B cell (primary cell): ENCODE measurements at regions not wholly inside any gene's neighbourhood (a gene's known extent, or its start where the extent isn't known, plus 50 kb on each side); places are given as distances from the start of the nearest gene placed in this dataset.

Experiments used
- EZH2 ChIP-seq: IDR thresholded peaks from 2 replicates; pipeline ENCODE4 v1.6.1; 2012; ENCODE audit warnings: borderline replicate concordance, low read depth, mild to moderate bottlenecking, moderate library complexity, low read length; ENCODE audit not compliant: insufficient read depth, poor library complexity, severe bottlenecking
- TF ChIP-seq, protein P1 (sequence below): fragments of 200-600 bp; IDR thresholded peaks from one replicate; pipeline ENCODE4 v1.8.0; 2022; ENCODE audit warnings: antibody characterized with exemption, mild to moderate bottlenecking

DNA sequence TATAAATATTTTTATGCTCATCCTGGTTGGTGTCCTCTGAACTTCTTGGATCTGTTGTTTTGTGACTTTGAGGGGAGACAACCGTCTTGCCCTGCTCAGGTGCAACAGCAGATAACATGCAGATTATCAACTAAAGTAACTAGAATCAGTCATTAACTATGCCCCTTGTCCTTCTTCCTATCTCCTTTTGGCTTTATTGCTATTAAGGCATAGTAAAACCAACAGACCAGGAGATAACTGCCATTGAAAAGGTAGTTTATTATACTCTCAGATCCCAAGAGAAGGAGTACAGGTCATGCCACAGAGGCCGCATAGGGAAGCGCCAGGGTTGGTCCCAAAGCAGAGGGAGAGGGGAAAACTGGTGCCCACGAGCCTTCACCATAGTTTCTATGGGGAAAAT, 418.2 kb downstream of the GJA1 start:
- TF ChIP-seq, protein P1, sequence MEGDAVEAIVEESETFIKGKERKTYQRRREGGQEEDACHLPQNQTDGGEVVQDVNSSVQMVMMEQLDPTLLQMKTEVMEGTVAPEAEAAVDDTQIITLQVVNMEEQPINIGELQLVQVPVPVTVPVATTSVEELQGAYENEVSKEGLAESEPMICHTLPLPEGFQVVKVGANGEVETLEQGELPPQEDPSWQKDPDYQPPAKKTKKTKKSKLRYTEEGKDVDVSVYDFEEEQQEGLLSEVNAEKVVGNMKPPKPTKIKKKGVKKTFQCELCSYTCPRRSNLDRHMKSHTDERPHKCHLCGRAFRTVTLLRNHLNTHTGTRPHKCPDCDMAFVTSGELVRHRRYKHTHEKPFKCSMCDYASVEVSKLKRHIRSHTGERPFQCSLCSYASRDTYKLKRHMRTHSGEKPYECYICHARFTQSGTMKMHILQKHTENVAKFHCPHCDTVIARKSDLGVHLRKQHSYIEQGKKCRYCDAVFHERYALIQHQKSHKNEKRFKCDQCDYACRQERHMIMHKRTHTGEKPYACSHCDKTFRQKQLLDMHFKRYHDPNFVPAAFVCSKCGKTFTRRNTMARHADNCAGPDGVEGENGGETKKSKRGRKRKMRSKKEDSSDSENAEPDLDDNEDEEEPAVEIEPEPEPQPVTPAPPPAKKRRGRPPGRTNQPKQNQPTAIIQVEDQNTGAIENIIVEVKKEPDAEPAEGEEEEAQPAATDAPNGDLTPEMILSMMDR = no peak
- TF ChIP-seq EZH2 = no peak
